ENCODE measurements at regions not wholly inside any gene's neighbourhood (a gene's known extent, or its start where the extent isn't known, plus 50 kb on each side); places are given as distances from the start of the nearest gene placed in this dataset.

- DNase-seq (ENCODE audit: low spot score): no peak
- TF ChIP-seq CTCF (IDR thresholded peaks at IDR 0.05; ENCODE audit: extremely low read depth, missing control alignments): no peak
These were observed 182.7 kb upstream of the KCNN2 start for GRCh38 chr5:114179134-114179533.

- TF ChIP-seq CTCF (IDR thresholded peaks at IDR 0.05; ENCODE audit: extremely low read depth, missing control alignments): no peak
- no peak for DNase-seq (ENCODE audit: low spot score)
These were observed 177.9 kb upstream of the KCNN2 start for GRCh38 chr5:114184006-114184405.

GRCh38 chr5:114185274-114185673 is 176.6 kb upstream of the KCNN2 start:
- DNase-seq (ENCODE audit: low spot score): no peak
- no peak for TF ChIP-seq CTCF (IDR thresholded peaks at IDR 0.05; ENCODE audit: extremely low read depth, missing control alignments)

GRCh38 chr5:114191441-114191840 is 170.4 kb upstream of the KCNN2 start:
- DNase-seq (ENCODE audit: low spot score): no peak
- TF ChIP-seq CTCF (IDR thresholded peaks at IDR 0.05; ENCODE audit: extremely low read depth, missing control alignments): no peak

GRCh38 chr5:114192108-114192507 is 169.8 kb upstream of the KCNN2 start:
- DNase-seq (ENCODE audit: low spot score): no peak
- no peak for TF ChIP-seq CTCF (IDR thresholded peaks at IDR 0.05; ENCODE audit: extremely low read depth, missing control alignments)

GRCh38 chr5:114201332-114201731 is 160.5 kb upstream of the KCNN2 start:
- no peak for DNase-seq (ENCODE audit: low spot score)
- TF ChIP-seq CTCF (IDR thresholded peaks at IDR 0.05; ENCODE audit: extremely low read depth, missing control alignments): no peak

GRCh38 chr5:114204923-114205322 is 156.9 kb upstream of the KCNN2 start:
- TF ChIP-seq CTCF (IDR thresholded peaks at IDR 0.05; ENCODE audit: extremely low read depth, missing control alignments): no peak
- DNase-seq (ENCODE audit: low spot score): no peak

Data from GM20000 (cell line).